ENCODE measurements at regions not wholly inside any gene's neighbourhood (a gene's known extent, or its start where the extent isn't known, plus 50 kb on each side); places are given as distances from the start of the nearest gene placed in this dataset.

DNA sequence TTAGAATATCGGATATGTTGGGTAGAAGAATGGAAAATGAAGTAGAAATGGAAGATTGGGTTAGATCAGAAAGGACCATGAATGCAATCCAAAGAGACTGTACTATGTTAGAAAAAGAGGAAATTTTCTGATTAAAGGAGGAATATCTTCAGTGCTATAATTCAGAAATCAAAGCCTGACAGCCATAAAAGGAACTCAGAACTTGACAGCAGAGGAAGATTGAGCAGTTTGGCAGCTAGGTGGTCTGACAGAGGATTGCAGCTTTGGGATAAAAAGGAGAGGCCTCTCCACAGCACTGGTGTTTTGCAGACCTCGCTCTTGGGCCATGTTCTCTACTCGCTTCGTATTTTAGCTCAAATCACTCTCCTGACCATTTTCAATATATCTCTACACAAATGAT lies 354.8 kb upstream of the SOX5 start:
- 0 out of 2 replicates have a peak, but pooled peaks cover 5% of the 10 kb centered on the region for H3K4me1 ChIP-seq (ENCODE audit: low read length)
- TF ChIP-seq, protein P1, sequence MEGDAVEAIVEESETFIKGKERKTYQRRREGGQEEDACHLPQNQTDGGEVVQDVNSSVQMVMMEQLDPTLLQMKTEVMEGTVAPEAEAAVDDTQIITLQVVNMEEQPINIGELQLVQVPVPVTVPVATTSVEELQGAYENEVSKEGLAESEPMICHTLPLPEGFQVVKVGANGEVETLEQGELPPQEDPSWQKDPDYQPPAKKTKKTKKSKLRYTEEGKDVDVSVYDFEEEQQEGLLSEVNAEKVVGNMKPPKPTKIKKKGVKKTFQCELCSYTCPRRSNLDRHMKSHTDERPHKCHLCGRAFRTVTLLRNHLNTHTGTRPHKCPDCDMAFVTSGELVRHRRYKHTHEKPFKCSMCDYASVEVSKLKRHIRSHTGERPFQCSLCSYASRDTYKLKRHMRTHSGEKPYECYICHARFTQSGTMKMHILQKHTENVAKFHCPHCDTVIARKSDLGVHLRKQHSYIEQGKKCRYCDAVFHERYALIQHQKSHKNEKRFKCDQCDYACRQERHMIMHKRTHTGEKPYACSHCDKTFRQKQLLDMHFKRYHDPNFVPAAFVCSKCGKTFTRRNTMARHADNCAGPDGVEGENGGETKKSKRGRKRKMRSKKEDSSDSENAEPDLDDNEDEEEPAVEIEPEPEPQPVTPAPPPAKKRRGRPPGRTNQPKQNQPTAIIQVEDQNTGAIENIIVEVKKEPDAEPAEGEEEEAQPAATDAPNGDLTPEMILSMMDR (IDR thresholded peaks at IDR 0.05; ENCODE audit: low read depth, low read length) = no peak
- no peak for TF ChIP-seq EZH2phosphoT487 (IDR thresholded peaks at IDR 0.05; ENCODE audit: low read depth)
- H2AFZ ChIP-seq (ENCODE audit: low read depth, low read length) = no peak overlapping the region
- H3K9me3 ChIP-seq (ENCODE audit: insufficient read depth, low read length) = no peaks in the 10 kb centered on the region
- H3K27me3 ChIP-seq (ENCODE audit: low read depth, low read length) = no peaks in the 10 kb centered on the region
- H3K4me2 ChIP-seq (ENCODE audit: low read length) = no peak overlapping the region
- H3K79me2 ChIP-seq (ENCODE audit: low read length) = peaks cover 96% of the 10 kb centered on the region
- no peak overlapping the region for H3K27ac ChIP-seq (ENCODE audit: low read length)
- no peak overlapping the region for H3K4me3 ChIP-seq (ENCODE audit: low read length)
- H3K36me3 ChIP-seq (replicated peaks; ENCODE audit: low read depth, low read length) = peaks cover 10% of the 10 kb centered on the region
- peaks cover 94% of the 10 kb centered on the region for H4K20me1 ChIP-seq (ENCODE audit: insufficient read depth, low read length)
- H3K9ac ChIP-seq (ENCODE audit: low read length) = no peak overlapping the region

DNA sequence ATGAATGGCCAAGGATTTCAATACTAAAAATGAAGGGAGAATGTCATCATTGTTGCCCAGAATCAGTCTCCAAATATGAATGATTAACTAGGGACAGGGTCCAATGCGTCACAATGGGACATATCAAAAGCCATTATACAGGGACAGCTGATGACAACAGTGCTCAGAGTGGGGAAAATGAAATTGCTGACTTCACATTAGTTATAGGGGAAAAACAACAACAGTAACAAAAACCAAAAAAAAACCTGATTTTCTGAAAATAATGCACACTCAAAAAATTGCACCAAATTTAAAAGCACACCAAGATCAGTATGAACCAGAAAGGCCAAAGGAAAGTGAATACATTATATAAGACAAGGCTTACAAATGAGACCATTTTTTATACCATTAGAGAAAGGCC lies 353.2 kb upstream of the SOX5 start:
- no peak for TF ChIP-seq EZH2phosphoT487 (IDR thresholded peaks at IDR 0.05; ENCODE audit: low read depth)
- TF ChIP-seq, protein P1 (IDR thresholded peaks at IDR 0.05; ENCODE audit: low read depth, low read length) = no peak
- Histone ChIP-seq H3K36me3 (replicated peaks; ENCODE audit: low read depth, low read length) (peaks cover 6% of the 10 kb centered on the region), H3K4me3 (ENCODE audit: low read length) (no peak overlapping the region), H3K9me3 (ENCODE audit: insufficient read depth, low read length) (no peaks in the 10 kb centered on the region), H3K4me1 (ENCODE audit: low read length) (no peaks in the 10 kb centered on the region), H3K9ac (ENCODE audit: low read length) (no peak overlapping the region), H3K27ac (ENCODE audit: low read length) (no peak overlapping the region), H3K79me2 (ENCODE audit: low read length) (peaks cover 96% of the 10 kb centered on the region), H2AFZ (ENCODE audit: low read depth, low read length) (no peak overlapping the region), H3K27me3 (ENCODE audit: low read depth, low read length) (no peaks in the 10 kb centered on the region), H3K4me2 (ENCODE audit: low read length) (no peak overlapping the region), H4K20me1 (ENCODE audit: insufficient read depth, low read length) (peaks cover 94% of the 10 kb centered on the region)

DNA sequence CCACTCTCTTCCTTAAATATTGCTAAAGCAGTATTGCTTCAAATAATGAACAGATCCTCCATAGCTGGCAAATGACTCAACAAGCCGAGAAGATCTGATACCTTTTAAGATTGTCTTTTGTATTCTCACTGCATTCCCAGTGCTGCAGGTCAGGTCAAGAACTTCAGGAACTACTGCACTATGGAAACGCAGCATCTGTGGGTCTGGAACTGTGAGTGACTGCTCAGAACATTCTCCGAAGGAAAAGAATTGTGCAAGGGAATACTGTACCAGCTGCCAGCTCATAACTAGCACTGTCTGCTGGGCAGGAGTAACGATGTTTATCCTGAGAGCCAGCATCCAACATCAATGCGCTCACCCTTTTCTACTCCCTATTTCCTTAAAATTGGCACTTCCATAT lies 348.0 kb upstream of the SOX5 start:
- H3K27me3 ChIP-seq (ENCODE audit: low read depth, low read length) = no peaks in the 10 kb centered on the region
- no peaks in the 10 kb centered on the region for H3K4me1 ChIP-seq (ENCODE audit: low read length)
- no peak overlapping the region for H3K4me2 ChIP-seq (ENCODE audit: low read length)
- TF ChIP-seq, protein P1 (IDR thresholded peaks at IDR 0.05; ENCODE audit: low read depth, low read length) = no peak
- no peak for TF ChIP-seq EZH2phosphoT487 (IDR thresholded peaks at IDR 0.05; ENCODE audit: low read depth)
- peaks cover 10% of the 10 kb centered on the region for H3K36me3 ChIP-seq (replicated peaks; ENCODE audit: low read depth, low read length)
- H3K9me3 ChIP-seq (ENCODE audit: insufficient read depth, low read length) = no peaks in the 10 kb centered on the region
- no peak overlapping the region for H3K9ac ChIP-seq (ENCODE audit: low read length)
- no peak overlapping the region for H3K27ac ChIP-seq (ENCODE audit: low read length)
- H3K4me3 ChIP-seq (ENCODE audit: low read length) = no peak overlapping the region
- H2AFZ ChIP-seq (ENCODE audit: low read depth, low read length) = no peak overlapping the region
- H4K20me1 ChIP-seq (ENCODE audit: insufficient read depth, low read length) = peaks cover 97% of the 10 kb centered on the region
- H3K79me2 ChIP-seq (ENCODE audit: low read length) = peaks cover 99% of the 10 kb centered on the region

DNA sequence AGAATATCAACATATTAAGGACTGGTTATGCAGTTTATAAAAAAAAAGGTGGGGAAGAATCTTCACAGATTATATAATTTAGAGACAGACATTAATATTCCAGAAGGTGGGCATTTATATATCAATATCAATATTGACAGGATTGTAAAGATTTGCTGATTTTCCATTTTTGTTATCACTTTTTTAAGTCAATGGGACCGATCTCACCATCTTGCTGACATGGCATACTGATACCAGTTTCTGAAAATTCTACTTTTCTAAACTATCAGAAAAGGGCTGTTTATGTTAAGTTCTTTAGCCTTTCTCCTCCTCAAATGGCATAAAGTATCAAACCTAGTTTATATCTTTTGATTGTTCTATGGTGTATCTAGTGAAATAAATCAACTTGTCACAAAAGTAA lies 344.1 kb upstream of the SOX5 start:
- no peak overlapping the region for H3K9ac ChIP-seq (ENCODE audit: low read length)
- no peaks in the 10 kb centered on the region for H3K27me3 ChIP-seq (ENCODE audit: low read depth, low read length)
- peaks cover 95% of the 10 kb centered on the region for H3K79me2 ChIP-seq (ENCODE audit: low read length)
- no peak overlapping the region for H3K27ac ChIP-seq (ENCODE audit: low read length)
- H3K4me2 ChIP-seq (ENCODE audit: low read length) = no peak overlapping the region
- H3K4me1 ChIP-seq (ENCODE audit: low read length) = no peaks in the 10 kb centered on the region
- H2AFZ ChIP-seq (ENCODE audit: low read depth, low read length) = no peak overlapping the region
- H4K20me1 ChIP-seq (ENCODE audit: insufficient read depth, low read length) = peaks cover 94% of the 10 kb centered on the region
- TF ChIP-seq EZH2phosphoT487 (IDR thresholded peaks at IDR 0.05; ENCODE audit: low read depth) = no peak
- TF ChIP-seq, protein P1 (IDR thresholded peaks at IDR 0.05; ENCODE audit: low read depth, low read length) = no peak
- no peaks in the 10 kb centered on the region for H3K9me3 ChIP-seq (ENCODE audit: insufficient read depth, low read length)
- H3K4me3 ChIP-seq (ENCODE audit: low read length) = no peak overlapping the region
- peaks cover 11% of the 10 kb centered on the region for H3K36me3 ChIP-seq (replicated peaks; ENCODE audit: low read depth, low read length)

Data from OCI-LY3 (cell line).